ENCODE measurements at regions not wholly inside any gene's neighbourhood (a gene's known extent, or its start where the extent isn't known, plus 50 kb on each side); places are given as distances from the start of the nearest gene placed in this dataset.

DNA sequence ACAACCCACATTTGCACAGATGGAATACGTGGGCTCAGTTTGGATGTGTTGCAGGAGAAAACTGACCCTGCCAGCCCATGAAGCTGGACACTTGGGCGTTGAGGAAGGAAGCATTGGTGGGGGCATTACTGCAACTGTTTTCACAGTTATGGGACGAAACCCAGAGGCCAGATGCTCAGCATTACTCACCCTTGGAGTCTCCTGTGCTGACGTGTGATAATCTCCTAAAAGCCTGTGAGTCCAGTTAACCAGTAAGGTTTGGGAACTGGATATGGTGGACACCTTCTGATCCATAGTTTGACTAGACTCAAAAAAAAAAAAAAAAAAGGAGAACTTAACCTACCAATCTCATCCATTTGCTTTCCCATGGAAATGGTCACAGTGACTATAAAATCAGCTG lies 52.8 kb upstream of the EGLN3 start:
- no peak for TF ChIP-seq GATA2 (IDR thresholded peaks at IDR 0.05; ENCODE audit: low read depth, low read length)
- no peak for TF ChIP-seq GATA3 (IDR thresholded peaks at IDR 0.05; ENCODE audit: low read depth, low read length)

Measured in SH-SY5Y (cell line).